ES-I3 (cell line): ENCODE measurements at regions not wholly inside any gene's neighbourhood (a gene's known extent, or its start where the extent isn't known, plus 50 kb on each side); places are given as distances from the start of the nearest gene placed in this dataset.
"Not testable (repeated sequence)": the region's sequence is repeated elsewhere in the genome, so short reads cannot be mapped to it uniquely, and the experiment has no call there.

Source experiments
- H3K36me3 ChIP-seq: 2 replicates; pipeline ENCODE4 v1.6.1; 2013; ENCODE audit warnings: mild to moderate bottlenecking, low read length, control low read depth, moderate library complexity; ENCODE audit not compliant: insufficient read depth
- H3K4me1 ChIP-seq: 2 replicates; pipeline ENCODE4 v1.6.1; 2013; ENCODE audit warnings: mild to moderate bottlenecking, control low read depth, low read length; ENCODE audit not compliant: insufficient read depth
- H3K9ac ChIP-seq: 2 replicates; pipeline ENCODE4 v1.6.1; 2013; ENCODE audit warnings: low read depth, mild to moderate bottlenecking, low read length, moderate library complexity
- H3K9me3 ChIP-seq: 2 replicates; pipeline ENCODE4 v1.6.1; 2013; ENCODE audit warnings: mild to moderate bottlenecking, low read length, moderate library complexity; ENCODE audit not compliant: control insufficient read depth, insufficient read depth

- no peaks in the 10 kb centered on the region for H3K9me3 ChIP-seq
These were observed 93.2 kb downstream of the ZNF22 start for GRCh38 chr10:45093945-45094344.

GRCh38 chr10:45095286-45095685 is 94.6 kb downstream of the ZNF22 start:
- Histone ChIP-seq H3K4me1 (peaks cover 8% of the 10 kb centered on the region; the same call in 1 of the 2 replicates), H3K9ac (no peak overlapping the region), H3K36me3 (no peaks in the 10 kb centered on the region), H3K9me3 (no peaks in the 10 kb centered on the region)

More at GRCh38 chr10:45093945-45094344, 93.2 kb downstream of the ZNF22 start:
- Histone ChIP-seq H3K36me3 (no peaks in the 10 kb centered on the region), H3K9ac (no peak overlapping the region), H3K4me1 (peaks cover 8% of the 10 kb centered on the region; the same call in 1 of the 2 replicates)

DNA sequence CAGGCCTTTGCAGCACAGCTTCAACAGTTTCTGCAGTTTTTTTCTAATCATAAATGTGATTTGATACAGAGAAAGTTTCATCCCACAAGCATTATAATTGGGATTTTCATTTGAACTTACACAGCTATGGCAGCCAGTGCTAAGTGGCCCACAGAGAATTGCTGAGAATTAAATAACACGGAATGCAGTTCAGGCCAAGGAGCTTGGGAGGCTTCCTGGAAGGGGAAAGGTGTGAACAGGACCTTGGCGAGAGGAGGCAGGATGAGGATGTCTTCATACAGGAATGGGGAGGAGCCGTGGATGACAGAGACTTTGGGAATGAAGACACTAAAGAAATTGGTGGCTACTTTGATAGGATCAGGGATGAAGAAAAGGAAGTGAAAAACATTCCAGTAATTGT is 95.3 kb downstream of the ZNF22 start:
- H3K9me3 ChIP-seq, result no peaks in the 10 kb centered on the region
- H3K9ac ChIP-seq, result no peak overlapping the region
- no peaks in the 10 kb centered on the region for H3K36me3 ChIP-seq
- peaks cover 8% of the 10 kb centered on the region; the same call in 1 of the 2 replicates for H3K4me1 ChIP-seq

- Histone ChIP-seq H3K4me1 (no peaks in the 10 kb centered on the region), H3K9me3 (no peaks in the 10 kb centered on the region), H3K9ac (no peak overlapping the region), H3K36me3 (no peaks in the 10 kb centered on the region)
These were observed 99.7 kb downstream of the ZNF22 start for GRCh38 chr10:45100429-45100828.

DNA sequence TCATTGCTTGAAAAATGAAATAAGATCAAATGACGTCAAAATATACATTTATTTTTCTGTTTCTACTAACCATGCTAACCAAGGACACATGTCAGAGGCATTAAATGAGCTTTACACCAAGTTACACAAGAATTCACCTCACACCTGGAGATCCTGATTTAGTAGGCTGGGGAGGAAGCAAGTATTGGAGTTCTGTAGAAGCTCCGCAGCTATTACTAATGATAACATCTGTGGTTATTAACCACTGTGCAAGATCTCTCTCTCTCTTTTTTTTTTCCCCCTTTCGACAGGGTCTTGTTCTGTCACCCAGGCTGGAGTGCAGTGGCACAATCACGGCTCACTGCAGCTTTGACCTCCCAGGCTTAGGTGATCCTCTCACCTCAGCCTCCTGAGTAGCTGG is 104.0 kb downstream of the ZNF22 start:
- Histone ChIP-seq H3K9me3 (no peaks in the 10 kb centered on the region), H3K4me1 (no peaks in the 10 kb centered on the region)

GRCh38 chr10:45105309-45105708 is 104.6 kb downstream of the ZNF22 start:
- H3K36me3 ChIP-seq, H3K4me1 ChIP-seq, H3K9ac ChIP-seq, H3K9me3 ChIP-seq: not testable (repeated sequence)

More for the DNA sequence above, 104.0 kb downstream of the ZNF22 start:
- no peak overlapping the region for H3K9ac ChIP-seq
- no peaks in the 10 kb centered on the region for H3K36me3 ChIP-seq

GRCh38 chr10:45106236-45106856 is 105.6 kb downstream of the ZNF22 start:
- no peak overlapping the region for H3K9ac ChIP-seq
- no peaks in the 10 kb centered on the region for H3K36me3 ChIP-seq
- H3K4me1 ChIP-seq, result no peaks in the 10 kb centered on the region
- no peaks in the 10 kb centered on the region for H3K9me3 ChIP-seq

- no peak overlapping the region for H3K9ac ChIP-seq
- H3K36me3 ChIP-seq, result no peaks in the 10 kb centered on the region
- no peaks in the 10 kb centered on the region for H3K4me1 ChIP-seq
- H3K9me3 ChIP-seq, result no peaks in the 10 kb centered on the region
These were observed 110.8 kb downstream of the ZNF22 start for GRCh38 chr10:45111509-45111908.

GRCh38 chr10:45117940-45118339 is 117.2 kb downstream of the ZNF22 start:
- H3K9me3 ChIP-seq, H3K4me1 ChIP-seq, H3K9ac ChIP-seq, H3K36me3 ChIP-seq: not testable (repeated sequence)

DNA sequence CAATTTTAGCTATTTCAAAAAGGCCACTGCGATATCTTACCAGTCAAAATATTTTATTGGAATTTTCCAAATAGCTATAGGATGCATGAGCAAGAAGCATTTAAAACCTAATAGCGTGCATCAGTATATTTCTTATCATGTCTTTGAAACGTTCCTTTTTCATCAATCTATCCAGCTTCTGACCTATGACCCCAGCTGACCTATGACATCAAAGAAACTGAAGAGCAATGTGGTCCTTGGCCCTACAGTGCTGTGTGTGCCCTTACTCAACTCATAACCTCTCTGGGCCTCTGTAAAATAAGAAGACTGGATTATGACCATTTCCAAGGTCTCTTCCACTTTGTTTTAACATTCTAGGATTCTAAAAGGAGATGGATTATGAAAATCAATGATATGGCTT is 118.2 kb downstream of the ZNF22 start:
- Histone ChIP-seq H3K36me3 (no peaks in the 10 kb centered on the region), H3K4me1 (no peaks in the 10 kb centered on the region), H3K9me3 (no peaks in the 10 kb centered on the region), H3K9ac (no peak overlapping the region)

DNA sequence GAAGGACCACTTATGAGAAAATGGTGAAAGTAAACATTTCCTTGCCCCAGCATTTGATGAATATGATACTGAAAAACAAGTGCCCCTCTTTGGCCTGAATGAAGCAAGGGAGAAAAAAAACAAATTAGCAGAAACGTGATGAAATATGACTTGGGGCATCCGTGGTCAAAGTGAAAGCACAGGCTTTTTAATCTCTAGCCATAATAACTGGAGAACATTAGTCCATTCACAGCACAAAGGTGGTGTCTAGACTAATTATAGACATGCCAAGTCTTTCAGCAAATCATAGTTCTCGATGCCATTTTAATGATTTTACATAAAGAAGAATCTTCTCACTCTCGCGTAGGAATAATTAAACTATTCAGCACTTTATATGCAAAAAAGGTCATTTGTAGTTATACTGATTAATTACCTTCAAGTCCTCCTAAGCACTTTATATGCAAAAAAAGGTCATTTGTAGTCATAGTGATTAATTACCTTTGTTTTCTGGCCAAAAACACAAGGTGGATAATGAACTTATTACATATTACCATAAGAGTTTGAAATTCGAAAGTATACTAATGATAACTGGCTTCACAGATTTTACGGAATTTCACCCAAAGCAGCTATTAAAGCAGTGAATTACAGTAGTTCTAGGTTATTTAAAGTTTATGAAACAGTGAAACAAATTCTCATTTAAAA is 121.6 kb downstream of the ZNF22 start:
- not testable (repeated sequence) for H3K36me3 ChIP-seq, H3K9me3 ChIP-seq, H3K4me1 ChIP-seq, H3K9ac ChIP-seq

GRCh38 chr10:45135443-45136198 is 134.9 kb downstream of the ZNF22 start:
- no peaks in the 10 kb centered on the region for H3K9me3 ChIP-seq
- no peaks in the 10 kb centered on the region for H3K4me1 ChIP-seq
- H3K36me3 ChIP-seq, result no peaks in the 10 kb centered on the region
- no peak overlapping the region for H3K9ac ChIP-seq

- Histone ChIP-seq H3K9ac (no peak overlapping the region), H3K9me3 (no peaks in the 10 kb centered on the region), H3K36me3 (no peaks in the 10 kb centered on the region), H3K4me1 (no peaks in the 10 kb centered on the region)
These were observed 135.5 kb downstream of the ZNF22 start for GRCh38 chr10:45136256-45136655.

DNA sequence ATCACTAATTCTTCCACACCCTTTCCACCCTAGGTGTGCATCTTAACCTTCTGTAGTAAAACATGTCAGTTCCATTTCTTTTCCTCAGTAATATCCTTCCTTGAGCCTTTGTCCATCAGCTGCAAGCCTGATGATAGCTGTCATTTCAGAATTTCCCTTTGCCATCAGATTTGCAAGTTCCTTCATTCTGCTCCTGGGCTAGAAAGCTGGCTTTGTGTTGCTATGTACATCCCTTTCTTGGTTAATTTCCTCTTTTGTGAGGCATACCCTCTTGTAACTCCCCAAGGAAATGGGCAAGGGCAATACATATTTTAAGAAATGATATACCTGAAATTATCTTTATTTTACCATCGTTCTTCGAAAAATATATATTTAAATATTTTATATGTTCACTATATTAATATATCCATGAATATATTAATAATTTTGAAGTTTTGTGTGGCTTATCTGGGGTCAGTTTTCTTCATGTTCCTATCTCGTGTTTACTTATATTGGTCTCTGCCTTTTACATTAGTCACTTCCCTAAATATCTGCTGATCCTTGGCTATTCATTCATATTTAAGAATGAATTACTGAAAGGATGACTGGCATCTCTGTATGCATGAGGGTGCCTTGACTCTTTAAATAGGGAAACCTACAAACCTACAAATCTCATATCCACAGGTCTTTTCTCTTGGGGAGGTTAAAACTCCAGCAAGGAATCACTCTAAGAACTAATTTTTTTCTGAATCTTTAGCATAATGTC is 143.8 kb downstream of the ZNF22 start:
- no peaks in the 10 kb centered on the region for H3K36me3 ChIP-seq
- H3K4me1 ChIP-seq, result no peaks in the 10 kb centered on the region
- no peak overlapping the region for H3K9ac ChIP-seq
- H3K9me3 ChIP-seq, result no peaks in the 10 kb centered on the region
